SK-N-SH (cell line): ENCODE measurements at regions not wholly inside any gene's neighbourhood (a gene's known extent, or its start where the extent isn't known, plus 50 kb on each side); places are given as distances from the start of the nearest gene placed in this dataset.

Experiments used
- CTCF ChIA-PET: fragments of 300-600, 350-600 bp; formaldehyde crosslinking; extraction: SDS; loops from one replicate; lab custom pipeline; 2021; lab: Yijun Ruan, JAX
- POLR2A ChIA-PET: fragments of 350-600 bp; sonication (Branson Sonifier 250); formaldehyde crosslinking; extraction: SDS; loops from one replicate; lab custom pipeline; 2020; ENCODE audit warnings: antibody characterized with exemption, inconsistent platforms; lab: Yijun Ruan, JAX
- DNase-seq: peaks from one replicate; pipeline ENCODE4 v3.0.0; 2012
- H2AFZ ChIP-seq: fragments of 200-600 bp; sonication (generic); 2 replicates; pipeline ENCODE4 v1.8.1; 2016; ENCODE audit warnings: antibody characterized with exemption, mild to moderate bottlenecking, low read depth
- H3F3A ChIP-seq: fragments of 200-600 bp; sonication (generic); replicated peaks from 2 replicates; pipeline ENCODE3; 2016; ENCODE audit warnings: antibody characterized with exemption, mild to moderate bottlenecking; ENCODE audit not compliant: insufficient read depth
- H3K27ac ChIP-seq, 2 experiments: fragments of 200-500 bp in 1 of 2; fragments of 200-600 bp in 1 of 2; sonication (Bioruptor generic) in 1 of 2; sonication (generic), shearing (Covaris generic) in 1 of 2; 2 replicates each; pipeline versions ENCODE4 v1.5.1 to v1.6.1; 2014 to 2016; ENCODE audit warnings: low read depth in 2 of 2, inconsistent platforms in 1 of 2, low read length in 1 of 2, mild to moderate bottlenecking in 1 of 2, mixed read lengths in 1 of 2
- H3K27me3 ChIP-seq: fragments of 200-600 bp; sonication (generic), shearing (Covaris generic); 2 replicates; pipeline ENCODE4 v1.6.1; 2016; ENCODE audit warnings: mixed run types; ENCODE audit not compliant: insufficient read depth
- H3K36me3 ChIP-seq, 2 experiments: fragments of 200-500 bp in 1 of 2; fragments of 200-600 bp in 1 of 2; sonication (Bioruptor generic) in 1 of 2; sonication (generic) in 1 of 2; replicated peaks in 1 of 2; 2 replicates each; pipeline versions ENCODE3 to v1.5.1; 2014 to 2016; ENCODE audit warnings: low read length in 1 of 2, mild to moderate bottlenecking in 1 of 2; ENCODE audit not compliant: insufficient read depth in 2 of 2, control insufficient read depth in 1 of 2
- H3K4me1 ChIP-seq, 2 experiments: fragments of 200-500 bp in 1 of 2; fragments of 200-600 bp in 1 of 2; sonication (Bioruptor generic) in 1 of 2; sonication (generic), shearing (Covaris generic) in 1 of 2; 2 replicates each; pipeline versions ENCODE4 v1.5.1 to v1.6.1; 2014 to 2016; ENCODE audit warnings: low read depth in 1 of 2, low read length in 1 of 2, mixed run types in 1 of 2; ENCODE audit not compliant: insufficient read depth in 2 of 2, control insufficient read depth in 1 of 2
- H3K4me2 ChIP-seq: fragments of 200-600 bp; sonication (generic), shearing (Covaris generic); 2 replicates; pipeline ENCODE4 v1.6.1; 2017; ENCODE audit warnings: mixed run types
- H3K4me3 ChIP-seq, 2 experiments: fragments of 200-500 bp in 1 of 2; fragments of 200-600 bp in 1 of 2; sonication (Bioruptor generic) in 1 of 2; sonication (generic), shearing (Covaris generic) in 1 of 2; 2 replicates each; pipeline versions ENCODE4 v1.5.1 to v1.8.1; 2014 to 2016; ENCODE audit warnings: low read depth in 2 of 2, inconsistent platforms in 1 of 2, low read length in 1 of 2, mild to moderate bottlenecking in 1 of 2, mixed read lengths in 1 of 2, moderate library complexity in 1 of 2
- H3K79me2 ChIP-seq: fragments of 200-600 bp; sonication (generic); 2 replicates; pipeline ENCODE4 v1.8.1; 2017; ENCODE audit warnings: mild to moderate bottlenecking; ENCODE audit not compliant: insufficient read depth
- H3K9ac ChIP-seq: fragments of 200-600 bp; sonication (generic); 2 replicates; pipeline ENCODE4 v1.6.1; 2017; ENCODE audit warnings: mixed run types
- H3K9me2 ChIP-seq: fragments of 200-600 bp; sonication (generic); 2 replicates; pipeline ENCODE4 v1.6.1; 2017; ENCODE audit warnings: mixed run types
- H3K9me3 ChIP-seq: fragments of 200-600 bp; sonication (generic); 2 replicates; pipeline ENCODE4 v1.6.1; 2017; ENCODE audit warnings: mixed run types, mild to moderate bottlenecking, moderate library complexity
- H4K20me1 ChIP-seq: fragments of 200-600 bp; sonication (generic); 2 replicates; pipeline ENCODE4 v1.6.1; 2017; ENCODE audit warnings: mild to moderate bottlenecking, mixed run types; ENCODE audit not compliant: insufficient read depth
- CHD2 ChIP-seq: fragments of 150-350 bp; IDR thresholded peaks from 2 replicates; pipeline ENCODE4 v1.6.1; 2018; ENCODE audit warnings: low read length; ENCODE audit not compliant: partially characterized antibody
- ELF1 ChIP-seq: IDR thresholded peaks from 2 replicates; pipeline ENCODE4 v1.4.0; 2012
- EP300 ChIP-seq, 2 experiments: IDR thresholded peaks; 2 replicates each; pipeline versions ENCODE4 v1.4.0 to v1.6.1; 2012; ENCODE audit warnings: borderline replicate concordance in 1 of 2, low read depth in 1 of 2, low read length in 1 of 2
- EZH2phosphoT487 ChIP-seq: fragments of 200-600 bp; sonication (generic); IDR thresholded peaks from 2 replicates; pipeline ENCODE4 v1.6.1; 2017; ENCODE audit warnings: low read depth, mixed run types, mild to moderate bottlenecking, antibody characterized with exemption, moderate library complexity, borderline replicate concordance
- FOSL2 ChIP-seq: IDR thresholded peaks from 2 replicates; pipeline ENCODE4 v1.4.0; 2012; ENCODE audit warnings: low read depth, mild to moderate bottlenecking, moderate library complexity, borderline replicate concordance
- FOXJ3 ChIP-seq: sonication (generic); formaldehyde crosslinking; IDR thresholded peaks from 2 replicates; pipeline ENCODE4 v1.5.1; 2020; ENCODE audit warnings: mild to moderate bottlenecking, missing genetic modification reagents
- GABPA ChIP-seq: IDR thresholded peaks from 2 replicates; pipeline ENCODE4 v1.4.0; 2012; ENCODE audit warnings: low read depth, mild to moderate bottlenecking
- MEF2A ChIP-seq: IDR thresholded peaks from 2 replicates; pipeline ENCODE4 v1.4.0; 2012; ENCODE audit warnings: low read depth, borderline replicate concordance
- NRF1 ChIP-seq: IDR thresholded peaks from 2 replicates; pipeline ENCODE4 v1.6.1; 2012; ENCODE audit warnings: low read depth, mild to moderate bottlenecking, low read length
- POLR2AphosphoS5 ChIP-seq: IDR thresholded peaks from 2 replicates; pipeline ENCODE4 v1.6.1; 2012; ENCODE audit warnings: low read depth, low read length
- SIN3A ChIP-seq: IDR thresholded peaks from 2 replicates; pipeline ENCODE4 v1.6.1; 2012; ENCODE audit warnings: low read depth, mild to moderate bottlenecking, low read length, moderate library complexity, borderline replicate concordance
- SMC3 ChIP-seq: IDR thresholded peaks from 2 replicates; pipeline ENCODE4 v1.6.1; 2012; ENCODE audit warnings: low read depth, low read length, improper control_type of control experiment
- TCF12 ChIP-seq: IDR thresholded peaks from 2 replicates; pipeline ENCODE4 v1.4.0; 2012
- WGBS: methylation state at CpG from one replicate; pipeline ENCODE4 v1.1.6; 2017; ENCODE audit warnings: low lambda C conversion rate; 5-methylcytosine and 5-hydroxymethylcytosine counted together
- TF ChIP-seq, protein P1 (sequence below): fragments of 150-350 bp; IDR thresholded peaks from 2 replicates; pipeline ENCODE4 v1.6.1; 2017; ENCODE audit warnings: antibody characterized with exemption, low read length, low read depth, borderline replicate concordance
- TF ChIP-seq, protein P2 (sequence below): fragments of 200-600 bp; sonication (generic); IDR thresholded peaks from 2 replicates; pipeline ENCODE4 v1.6.1; 2017; ENCODE audit warnings: antibody characterized with exemption, mild to moderate bottlenecking, moderate library complexity
- TF ChIP-seq, protein P3 (sequence below): IDR thresholded peaks from 2 replicates; pipeline ENCODE4 v1.4.0; 2012; ENCODE audit warnings: low read depth, borderline replicate concordance

DNA sequence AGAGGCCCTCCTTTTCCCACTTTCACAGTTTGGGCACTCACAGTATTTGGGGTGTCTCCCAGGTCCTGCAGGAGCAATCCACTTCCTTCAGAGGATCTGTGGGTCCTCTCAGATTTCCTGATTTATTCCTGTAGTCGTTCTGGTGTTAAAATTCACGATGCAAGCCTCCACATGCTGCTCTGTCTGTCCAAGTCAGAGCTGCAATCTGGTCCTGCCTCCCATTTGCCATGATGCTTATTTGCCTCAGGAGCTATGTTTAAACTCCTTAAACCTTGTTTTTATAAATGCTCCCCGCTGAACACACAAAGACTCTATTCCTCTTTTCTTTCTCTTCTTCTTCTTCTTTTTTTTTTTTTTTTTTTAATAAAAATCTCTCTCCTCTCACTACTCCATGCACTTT lies 558.7 kb upstream of the NECTIN3 start:
- no peak overlapping the region for H3K9ac ChIP-seq
- H3F3A ChIP-seq: no peaks in the 10 kb centered on the region
- 0 out of 2 replicates have a peak, but pooled peaks cover 3% of the 10 kb centered on the region for H3K9me3 ChIP-seq
- no peak overlapping the region for H2AFZ ChIP-seq
- WGBS: 71% methylated on average over 3 of the region's 3 CpGs
- H3K9me2 ChIP-seq: no peaks in the 10 kb centered on the region; the same call in 1 of the 2 replicates
- no peaks in the 10 kb centered on the region for H3K27me3 ChIP-seq
- ChIA-PET POLR2A (no interaction called here), CTCF (no interaction called here)
- no peak overlapping the region for H3K27ac ChIP-seq
- no peaks in the 10 kb centered on the region for H3K4me1 ChIP-seq
- no peak overlapping the region for H3K4me3 ChIP-seq
- H4K20me1 ChIP-seq: no peaks in the 10 kb centered on the region
- TF ChIP-seq POLR2AphosphoS5: no peak
- no peak for TF ChIP-seq ELF1
- TF ChIP-seq EZH2phosphoT487: no peak
- TF ChIP-seq GABPA: no peak
- TF ChIP-seq MEF2A: no peak
- no peak for TF ChIP-seq FOSL2
- TF ChIP-seq SMC3: no peak
- TF ChIP-seq NRF1: no peak
- TF ChIP-seq, protein P1, sequence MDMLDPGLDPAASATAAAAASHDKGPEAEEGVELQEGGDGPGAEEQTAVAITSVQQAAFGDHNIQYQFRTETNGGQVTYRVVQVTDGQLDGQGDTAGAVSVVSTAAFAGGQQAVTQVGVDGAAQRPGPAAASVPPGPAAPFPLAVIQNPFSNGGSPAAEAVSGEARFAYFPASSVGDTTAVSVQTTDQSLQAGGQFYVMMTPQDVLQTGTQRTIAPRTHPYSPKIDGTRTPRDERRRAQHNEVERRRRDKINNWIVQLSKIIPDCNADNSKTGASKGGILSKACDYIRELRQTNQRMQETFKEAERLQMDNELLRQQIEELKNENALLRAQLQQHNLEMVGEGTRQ: no peak
- TF ChIP-seq, protein P2, sequence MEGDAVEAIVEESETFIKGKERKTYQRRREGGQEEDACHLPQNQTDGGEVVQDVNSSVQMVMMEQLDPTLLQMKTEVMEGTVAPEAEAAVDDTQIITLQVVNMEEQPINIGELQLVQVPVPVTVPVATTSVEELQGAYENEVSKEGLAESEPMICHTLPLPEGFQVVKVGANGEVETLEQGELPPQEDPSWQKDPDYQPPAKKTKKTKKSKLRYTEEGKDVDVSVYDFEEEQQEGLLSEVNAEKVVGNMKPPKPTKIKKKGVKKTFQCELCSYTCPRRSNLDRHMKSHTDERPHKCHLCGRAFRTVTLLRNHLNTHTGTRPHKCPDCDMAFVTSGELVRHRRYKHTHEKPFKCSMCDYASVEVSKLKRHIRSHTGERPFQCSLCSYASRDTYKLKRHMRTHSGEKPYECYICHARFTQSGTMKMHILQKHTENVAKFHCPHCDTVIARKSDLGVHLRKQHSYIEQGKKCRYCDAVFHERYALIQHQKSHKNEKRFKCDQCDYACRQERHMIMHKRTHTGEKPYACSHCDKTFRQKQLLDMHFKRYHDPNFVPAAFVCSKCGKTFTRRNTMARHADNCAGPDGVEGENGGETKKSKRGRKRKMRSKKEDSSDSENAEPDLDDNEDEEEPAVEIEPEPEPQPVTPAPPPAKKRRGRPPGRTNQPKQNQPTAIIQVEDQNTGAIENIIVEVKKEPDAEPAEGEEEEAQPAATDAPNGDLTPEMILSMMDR: no peak
- TF ChIP-seq SIN3A: no peak
- no peak for TF ChIP-seq EP300 (IDR thresholded peaks at IDR 0.05; ENCODE audit: borderline replicate concordance in 1 of 2, low read depth in 1 of 2, low read length in 1 of 2)
- TF ChIP-seq CHD2: no peak
- H3K79me2 ChIP-seq: no peaks in the 10 kb centered on the region
- H3K4me2 ChIP-seq: no peak overlapping the region
- no peak for DNase-seq
- no peaks in the 10 kb centered on the region for H3K36me3 ChIP-seq

DNA sequence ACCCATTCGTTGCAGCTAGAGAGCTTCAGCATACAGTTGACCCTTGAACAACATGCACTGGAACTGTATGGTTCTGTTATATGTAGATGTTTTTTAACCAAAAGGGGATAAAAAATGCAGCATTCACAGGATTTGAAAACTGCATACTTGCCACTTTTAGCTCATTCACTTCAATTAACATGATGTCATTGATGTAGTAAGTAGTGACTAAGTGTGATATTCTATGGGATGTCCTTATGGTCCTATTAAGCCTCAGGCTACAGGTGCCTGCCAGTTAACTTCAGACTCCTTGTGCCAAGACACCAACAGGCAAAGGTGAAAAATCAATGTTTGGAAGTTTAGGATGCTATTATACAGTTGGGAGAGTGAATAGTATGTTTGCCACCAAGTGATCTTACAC lies 553.6 kb upstream of the NECTIN3 start:
- no peak for DNase-seq
- Histone ChIP-seq H3K27me3 (no peaks in the 10 kb centered on the region), H3K9ac (no peak overlapping the region), H4K20me1 (no peaks in the 10 kb centered on the region), H2AFZ (no peak overlapping the region)
- POLR2A ChIA-PET: no interaction called here
- TF ChIP-seq EP300 (IDR thresholded peaks at IDR 0.05; ENCODE audit: borderline replicate concordance in 1 of 2, low read depth in 1 of 2, low read length in 1 of 2): no peak
- TF ChIP-seq TCF12: no peak
- TF ChIP-seq NRF1: no peak
- TF ChIP-seq, protein P1: no peak
- no peak for TF ChIP-seq SMC3
- TF ChIP-seq FOXJ3 (CRISPR knock-in tag): no peak
- TF ChIP-seq, protein P3, sequence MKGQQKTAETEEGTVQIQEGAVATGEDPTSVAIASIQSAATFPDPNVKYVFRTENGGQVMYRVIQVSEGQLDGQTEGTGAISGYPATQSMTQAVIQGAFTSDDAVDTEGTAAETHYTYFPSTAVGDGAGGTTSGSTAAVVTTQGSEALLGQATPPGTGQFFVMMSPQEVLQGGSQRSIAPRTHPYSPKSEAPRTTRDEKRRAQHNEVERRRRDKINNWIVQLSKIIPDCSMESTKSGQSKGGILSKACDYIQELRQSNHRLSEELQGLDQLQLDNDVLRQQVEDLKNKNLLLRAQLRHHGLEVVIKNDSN: no peak
- TF ChIP-seq, all 33 proteins: peak for 0
- no peaks in the 10 kb centered on the region for H3K9me3 ChIP-seq
- CTCF ChIA-PET: no interaction called here
- peaks cover 11% of the 10 kb centered on the region for H3F3A ChIP-seq
- no peak overlapping the region for H3K27ac ChIP-seq
- 65% methylated on average over 1 of the region's 1 CpG for WGBS
- H3K4me1 ChIP-seq: no peaks in the 10 kb centered on the region
- H3K4me2 ChIP-seq: no peak overlapping the region
- no peaks in the 10 kb centered on the region; the same call in 1 of the 2 replicates for H3K9me2 ChIP-seq
- no peak overlapping the region for H3K4me3 ChIP-seq
- no peaks in the 10 kb centered on the region for H3K79me2 ChIP-seq
- no peaks in the 10 kb centered on the region for H3K36me3 ChIP-seq
